Lower lobe of right lung (tissue), 2 donors: ENCODE measurements at regions not wholly inside any gene's neighbourhood (a gene's known extent, or its start where the extent isn't known, plus 50 kb on each side); places are given as distances from the start of the nearest gene placed in this dataset.

Source experiments
- ATAC-seq, 2 donors: fragments of 200-7000 bp; cut with Tn5 transposase; one replicate each; pipeline ENCODE4 v1.9.1; 2020 to 2022; ENCODE audit warnings: mild to moderate bottlenecking in 2 of 2, moderate library complexity in 2 of 2
- DNase-seq: peaks from one replicate; pipeline ENCODE4 v3.0.0-alpha.2; 2020
- H3K27ac ChIP-seq: fragments of 200-600 bp; one replicate; pipeline ENCODE4 v1.8.0; 2022
- H3K27me3 ChIP-seq: fragments of 200-600 bp; one replicate; pipeline ENCODE4 v1.8.0; 2022; ENCODE audit warnings: low read depth
- H3K36me3 ChIP-seq: fragments of 200-600 bp; one replicate; pipeline ENCODE4 v1.8.0; 2022; ENCODE audit warnings: mild to moderate bottlenecking
- H3K4me1 ChIP-seq: fragments of 200-600 bp; one replicate; pipeline ENCODE4 v1.8.0; 2022
- H3K4me3 ChIP-seq: fragments of 200-600 bp; one replicate; pipeline ENCODE4 v1.8.0; 2022; ENCODE audit warnings: mild to moderate bottlenecking
- H3K9me3 ChIP-seq: fragments of 200-600 bp; one replicate; pipeline ENCODE4 v1.8.0; 2022
- intact Hi-C: fragments of 100-400 bp; cut with DNase I; formaldehyde crosslinking; loops from one replicate; pipeline ENCODE4 v1.11.0; 2022
- TF ChIP-seq, protein P1 (sequence below): fragments of 200-600 bp; IDR thresholded peaks from one replicate; pipeline ENCODE4 v1.8.0; 2022; ENCODE audit warnings: antibody characterized with exemption, mild to moderate bottlenecking
- donor health status: DM: no; HTN: yes; CAD: no; lungs with severe emphysema.

DNA sequence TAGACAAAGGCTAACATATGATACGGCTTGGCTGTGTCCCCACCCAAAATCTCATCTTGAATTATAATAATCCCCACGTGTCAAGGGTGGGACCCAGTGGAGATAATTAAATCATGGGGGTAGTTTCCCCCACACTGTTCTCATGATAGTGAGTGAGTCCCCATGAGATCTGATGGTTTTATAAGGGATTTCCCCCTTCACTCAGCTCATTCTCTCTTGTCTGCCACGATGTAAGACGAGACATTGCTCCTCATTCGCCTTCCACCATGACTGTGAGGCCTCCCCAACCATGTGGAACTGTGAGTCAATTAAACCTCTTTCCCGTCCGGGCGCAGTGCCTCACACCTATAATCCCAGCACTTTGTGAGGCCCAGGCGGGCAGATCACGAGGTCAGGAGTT lies 143.5 kb downstream of the RXFP2 start:
- no peaks in the 10 kb centered on the region for H3K36me3 ChIP-seq
- no peak for DNase-seq
- intact Hi-C loops, result no loop called here
- no peak for ATAC-seq
- TF ChIP-seq, protein P1, sequence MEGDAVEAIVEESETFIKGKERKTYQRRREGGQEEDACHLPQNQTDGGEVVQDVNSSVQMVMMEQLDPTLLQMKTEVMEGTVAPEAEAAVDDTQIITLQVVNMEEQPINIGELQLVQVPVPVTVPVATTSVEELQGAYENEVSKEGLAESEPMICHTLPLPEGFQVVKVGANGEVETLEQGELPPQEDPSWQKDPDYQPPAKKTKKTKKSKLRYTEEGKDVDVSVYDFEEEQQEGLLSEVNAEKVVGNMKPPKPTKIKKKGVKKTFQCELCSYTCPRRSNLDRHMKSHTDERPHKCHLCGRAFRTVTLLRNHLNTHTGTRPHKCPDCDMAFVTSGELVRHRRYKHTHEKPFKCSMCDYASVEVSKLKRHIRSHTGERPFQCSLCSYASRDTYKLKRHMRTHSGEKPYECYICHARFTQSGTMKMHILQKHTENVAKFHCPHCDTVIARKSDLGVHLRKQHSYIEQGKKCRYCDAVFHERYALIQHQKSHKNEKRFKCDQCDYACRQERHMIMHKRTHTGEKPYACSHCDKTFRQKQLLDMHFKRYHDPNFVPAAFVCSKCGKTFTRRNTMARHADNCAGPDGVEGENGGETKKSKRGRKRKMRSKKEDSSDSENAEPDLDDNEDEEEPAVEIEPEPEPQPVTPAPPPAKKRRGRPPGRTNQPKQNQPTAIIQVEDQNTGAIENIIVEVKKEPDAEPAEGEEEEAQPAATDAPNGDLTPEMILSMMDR, result no peak
- H3K27me3 ChIP-seq, result no peaks in the 10 kb centered on the region
- H3K4me1 ChIP-seq, result peaks cover 15% of the 10 kb centered on the region
- H3K27ac ChIP-seq, result no peak overlapping the region
- no peak overlapping the region for H3K4me3 ChIP-seq
- no peaks in the 10 kb centered on the region for H3K9me3 ChIP-seq

DNA sequence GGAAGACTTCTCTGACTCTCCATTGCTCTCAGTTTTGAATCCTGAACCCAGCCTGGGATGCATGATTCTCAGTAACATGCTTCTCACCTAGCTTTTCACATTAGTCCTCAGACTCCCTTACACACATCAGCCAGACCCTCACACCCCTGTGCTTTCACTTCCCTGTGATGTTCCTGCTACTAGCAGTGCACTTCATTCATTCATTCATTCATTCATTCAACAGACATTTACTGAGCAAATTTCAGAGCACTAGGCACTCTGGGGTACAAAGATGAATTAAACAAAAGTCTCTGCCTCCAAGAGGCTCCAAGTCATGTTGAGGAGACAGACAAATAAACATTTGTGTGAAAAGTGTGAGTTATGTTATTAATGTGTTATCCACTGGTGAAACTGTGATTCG lies 145.2 kb downstream of the RXFP2 start:
- TF ChIP-seq, protein P1, result no peak
- no peak for ATAC-seq
- H3K9me3 ChIP-seq, result no peaks in the 10 kb centered on the region
- H3K27ac ChIP-seq, result no peak overlapping the region
- intact Hi-C loops, result no loop called here
- peaks cover 19% of the 10 kb centered on the region for H3K4me1 ChIP-seq
- no peak for DNase-seq
- no peak overlapping the region for H3K4me3 ChIP-seq
- no peaks in the 10 kb centered on the region for H3K36me3 ChIP-seq
- H3K27me3 ChIP-seq, result no peaks in the 10 kb centered on the region

GRCh38 chr13:31885994-31886393 lies 145.6 kb upstream of the FRY start:
- Histone ChIP-seq H3K36me3 (no peaks in the 10 kb centered on the region), H3K27me3 (no peaks in the 10 kb centered on the region), H3K4me1 (peaks cover 24% of the 10 kb centered on the region), H3K27ac (no peak overlapping the region), H3K9me3 (no peaks in the 10 kb centered on the region), H3K4me3 (no peak overlapping the region)
- TF ChIP-seq, protein P1, result no peak
- peak; percentile 59 to 67 for ATAC-seq
- DNase-seq, result no peak
- intact Hi-C loops, result no loop called here

DNA sequence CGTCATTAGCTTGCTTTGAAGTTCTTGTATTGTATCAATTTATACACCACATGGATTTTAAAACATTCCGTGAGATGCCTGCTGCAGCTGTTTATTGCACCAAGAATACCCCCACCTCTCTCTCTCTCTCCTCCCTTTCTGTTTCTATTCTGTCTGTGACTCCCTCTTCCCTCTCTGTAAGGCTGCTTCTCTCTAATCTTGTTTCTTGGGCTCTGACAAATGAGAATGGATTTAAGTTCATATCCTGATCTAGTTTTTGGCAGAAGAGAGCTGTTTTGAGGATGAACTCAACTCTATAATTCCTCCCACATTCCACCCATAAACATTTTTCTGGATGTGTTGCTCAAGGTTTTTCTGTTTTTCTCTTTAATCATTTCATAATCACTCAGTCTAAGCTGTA lies 144.3 kb upstream of the FRY start:
- intact Hi-C loops, result no loop called here
- H3K36me3 ChIP-seq, result no peaks in the 10 kb centered on the region
- no peak overlapping the region for H3K27ac ChIP-seq
- peaks cover 34% of the 10 kb centered on the region for H3K4me1 ChIP-seq
- TF ChIP-seq, protein P1, result no peak
- H3K27me3 ChIP-seq, result no peaks in the 10 kb centered on the region
- no peaks in the 10 kb centered on the region for H3K9me3 ChIP-seq
- DNase-seq (no peak), ATAC-seq (no peak)
- no peak overlapping the region for H3K4me3 ChIP-seq

GRCh38 chr13:31890946-31891345 lies 140.6 kb upstream of the FRY start:
- DNase-seq (no peak), ATAC-seq (peak; percentile 25 to 34)
- Histone ChIP-seq H3K27me3 (no peaks in the 10 kb centered on the region), H3K36me3 (no peaks in the 10 kb centered on the region), H3K9me3 (no peaks in the 10 kb centered on the region), H3K4me3 (no peak overlapping the region), H3K4me1 (peaks cover 30% of the 10 kb centered on the region), H3K27ac (no peak overlapping the region)
- intact Hi-C loops, result no loop called here
- TF ChIP-seq, protein P1, result no peak

DNA sequence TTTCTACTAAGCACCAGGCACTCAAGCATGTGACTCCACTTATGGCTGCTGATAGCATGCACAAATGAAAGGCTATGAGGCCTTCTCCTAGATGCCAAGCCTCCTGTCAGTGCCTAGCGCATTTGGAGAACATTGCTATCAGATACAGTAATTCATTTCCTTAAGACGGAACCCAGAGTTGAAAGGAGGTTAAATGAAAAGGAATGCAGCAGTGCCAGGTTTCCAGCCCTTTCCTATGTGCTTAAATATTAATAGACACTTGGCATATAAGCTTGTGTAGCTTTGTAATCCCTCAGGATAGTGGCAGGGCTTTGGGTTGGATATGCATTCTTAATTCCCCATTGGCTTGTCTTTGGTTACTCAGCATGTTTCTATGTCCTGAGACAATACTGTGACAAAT lies 140.1 kb upstream of the FRY start:
- Histone ChIP-seq H3K27ac (no peak overlapping the region), H3K4me3 (no peak overlapping the region), H3K9me3 (no peaks in the 10 kb centered on the region), H3K27me3 (no peaks in the 10 kb centered on the region), H3K4me1 (peaks cover 32% of the 10 kb centered on the region), H3K36me3 (no peaks in the 10 kb centered on the region)
- ATAC-seq, result peak; percentile 87 to 91
- intact Hi-C loops, result no loop called here
- no peak for DNase-seq
- TF ChIP-seq, protein P1, result no peak
